HEK293 (cell line): ENCODE measurements at regions not wholly inside any gene's neighbourhood (a gene's known extent, or its start where the extent isn't known, plus 50 kb on each side); places are given as distances from the start of the nearest gene placed in this dataset.

Source experiments
- CTCF ChIA-PET: fragments of 350-600 bp; formaldehyde crosslinking; extraction: SDS; loops from one replicate; lab custom pipeline; 2021; ENCODE audit warnings: antibody characterized with exemption; lab: Yijun Ruan, JAX
- POLR2A ChIA-PET: fragments of 300-600 bp; formaldehyde crosslinking; extraction: SDS; loops from one replicate; lab custom pipeline; 2020; ENCODE audit warnings: antibody characterized with exemption, inconsistent platforms; lab: Yijun Ruan, JAX
- H3K27ac ChIP-seq: fragments of 200-500 bp; sonication (Bioruptor generic); 2 replicates; pipeline ENCODE4 v1.5.1; 2014; ENCODE audit warnings: low read depth, low read length, control low read depth, inconsistent platforms; ENCODE audit errors: extremely low read depth
- H3K36me3 ChIP-seq, 2 experiments: fragments of 200-500 bp in 1 of 2; sonication (Bioruptor generic) in 1 of 2; 1 replicate in 1 of 2; 2 replicates in 1 of 2; pipeline ENCODE4 v1.5.1; 2014 to 2017; ENCODE audit warnings: inconsistent platforms in 2 of 2, low read length in 2 of 2; ENCODE audit not compliant: control insufficient read depth in 2 of 2, insufficient read depth in 1 of 2
- H3K4me1 ChIP-seq: fragments of 200-500 bp; sonication (Bioruptor generic); 2 replicates; pipeline ENCODE4 v1.5.1; 2014; ENCODE audit warnings: mild to moderate bottlenecking, low read length, inconsistent platforms; ENCODE audit not compliant: control insufficient read depth, insufficient read depth
- H3K4me3 ChIP-seq: 2 replicates; pipeline ENCODE4 v1.5.1; 2011; ENCODE audit warnings: low read depth, mild to moderate bottlenecking, control low read depth, low read length, moderate library complexity
- H3K9me3 ChIP-seq: fragments of 200-500 bp; sonication (Bioruptor generic); 2 replicates; pipeline ENCODE4 v1.5.1; 2014; ENCODE audit warnings: low read depth, low read length, inconsistent platforms; ENCODE audit not compliant: control insufficient read depth, insufficient read depth
- ATF2 ChIP-seq: fragments of 450-650 bp; formaldehyde crosslinking; IDR thresholded peaks from 2 replicates; pipeline ENCODE4 v1.5.1; 2016; ENCODE audit warnings: missing biosample characterization, missing genetic modification characterization, low read depth
- BCL11B ChIP-seq: fragments of 450-650 bp; formaldehyde crosslinking; IDR thresholded peaks from 2 replicates; pipeline ENCODE4 v1.5.1; 2016; ENCODE audit warnings: low read depth, missing biosample characterization, missing genetic modification characterization
- KLF9 ChIP-seq: fragments of 450-650 bp; formaldehyde crosslinking; IDR thresholded peaks from 2 replicates; pipeline ENCODE4 v1.5.1; 2016; ENCODE audit warnings: missing biosample characterization, missing genetic modification characterization, low read depth
- REST ChIP-seq: fragments of 450-650 bp; formaldehyde crosslinking; IDR thresholded peaks from 2 replicates; pipeline ENCODE4 v1.5.1; 2016; ENCODE audit warnings: missing biosample characterization, missing genetic modification characterization
- ZBTB11 ChIP-seq: fragments of 450-650 bp; formaldehyde crosslinking; conservative IDR thresholded peaks from 2 replicates; pipeline ENCODE4 v1.5.1; 2016; ENCODE audit warnings: low read depth, missing biosample characterization, missing genetic modification characterization
- ZBTB20 ChIP-seq: fragments of 450-650 bp; formaldehyde crosslinking; IDR thresholded peaks from 2 replicates; pipeline ENCODE4 v1.5.1; 2016; ENCODE audit warnings: missing biosample characterization, missing genetic modification characterization
- ZBTB48 ChIP-seq: fragments of 450-650 bp; formaldehyde crosslinking; IDR thresholded peaks from 2 replicates; pipeline ENCODE4 v1.5.1; 2016; ENCODE audit warnings: missing biosample characterization, missing genetic modification characterization
- ZNF155 ChIP-seq: fragments of 450-650 bp; formaldehyde crosslinking; IDR thresholded peaks from 2 replicates; pipeline ENCODE4 v1.5.1; 2016; ENCODE audit warnings: missing biosample characterization, missing genetic modification characterization
- ZNF174 ChIP-seq: fragments of 450-650 bp; formaldehyde crosslinking; IDR thresholded peaks from 2 replicates; pipeline ENCODE4 v1.5.0; 2017; ENCODE audit warnings: missing biosample characterization, mild to moderate bottlenecking, missing genetic modification characterization
- ZNF239 ChIP-seq: fragments of 450-650 bp; formaldehyde crosslinking; IDR thresholded peaks from 2 replicates; pipeline ENCODE4 v1.5.1; 2016; ENCODE audit warnings: missing biosample characterization, missing genetic modification characterization
- ZNF274 ChIP-seq, 2 experiments: fragments of 200-500 bp in 1 of 2; fragments of 450-650 bp in 1 of 2; sonication (Bioruptor generic) in 1 of 2; formaldehyde crosslinking in 1 of 2; IDR thresholded peaks; 2 replicates each; pipeline versions ENCODE4 v1.5.1 to v1.6.1; 2014 to 2016; ENCODE audit warnings: borderline replicate concordance in 1 of 2, inconsistent platforms in 1 of 2, low read length in 1 of 2, missing biosample characterization in 1 of 2, missing genetic modification characterization in 1 of 2
- ZNF37A ChIP-seq: fragments of 450-650 bp; IDR thresholded peaks from 2 replicates; pipeline ENCODE4 v1.5.1; 2018; ENCODE audit warnings: missing biosample characterization, missing genetic modification characterization
- ZNF404 ChIP-seq: fragments of 450-650 bp; formaldehyde crosslinking; IDR thresholded peaks from 2 replicates; pipeline ENCODE4 v1.5.1; 2017; ENCODE audit warnings: missing biosample characterization, missing genetic modification characterization
- ZNF449 ChIP-seq: fragments of 450-650 bp; formaldehyde crosslinking; IDR thresholded peaks from 2 replicates; pipeline ENCODE4 v1.5.1; 2017; ENCODE audit warnings: missing biosample characterization, mild to moderate bottlenecking, missing genetic modification characterization, moderate library complexity
- ZNF510 ChIP-seq: fragments of 450-650 bp; formaldehyde crosslinking; IDR thresholded peaks from 2 replicates; pipeline ENCODE4 v1.5.1; 2018; ENCODE audit warnings: mild to moderate bottlenecking, missing genetic modification characterization, missing biosample characterization; ENCODE audit not compliant: insufficient replicate concordance
- ZNF529 ChIP-seq: fragments of 450-650 bp; formaldehyde crosslinking; IDR thresholded peaks from 2 replicates; pipeline ENCODE4 v1.5.1; 2017; ENCODE audit warnings: missing genetic modification characterization, missing biosample characterization; ENCODE audit not compliant: insufficient replicate concordance
- ZNF555 ChIP-seq: fragments of 450-650 bp; formaldehyde crosslinking; conservative IDR thresholded peaks from 2 replicates; pipeline ENCODE4 v1.5.1; 2017; ENCODE audit warnings: missing biosample characterization, mild to moderate bottlenecking, missing genetic modification characterization, inconsistent platforms
- ZNF624 ChIP-seq: fragments of 450-650 bp; formaldehyde crosslinking; IDR thresholded peaks from 2 replicates; pipeline ENCODE4 v1.5.1; 2017; ENCODE audit warnings: missing biosample characterization, missing genetic modification characterization
- ZNF645 ChIP-seq: fragments of 450-650 bp; formaldehyde crosslinking; IDR thresholded peaks from 2 replicates; pipeline ENCODE4; 2016; ENCODE audit warnings: missing biosample characterization, missing genetic modification characterization
- ZNF654 ChIP-seq: fragments of 450-650 bp; formaldehyde crosslinking; IDR thresholded peaks from 2 replicates; pipeline ENCODE4 v1.5.1; 2016; ENCODE audit warnings: low read depth, missing biosample characterization, missing genetic modification characterization
- ZNF701 ChIP-seq: fragments of 450-650 bp; formaldehyde crosslinking; IDR thresholded peaks from 2 replicates; pipeline ENCODE4 v1.5.1; 2016; ENCODE audit warnings: missing biosample characterization, missing genetic modification characterization
- ZSCAN16 ChIP-seq: fragments of 450-650 bp; formaldehyde crosslinking; IDR thresholded peaks from 2 replicates; pipeline ENCODE4 v1.5.1; 2016; ENCODE audit warnings: missing biosample characterization, missing genetic modification characterization

GRCh38 chr6:152874267-152874666 is 108.6 kb downstream of the FBXO5 start:
- Histone ChIP-seq H3K9me3 (no peaks in the 10 kb centered on the region), H3K36me3 (no peaks in the 10 kb centered on the region)
- CTCF ChIA-PET = interaction anchor here (0.7 to 3.2 kb wide), 3 partner anchors 10 to 24 kb away, joined by 3 to 18 read pairs (median 4); no protein-coding TSS in a partner anchor
- TF ChIP-seq ZBTB11 (tag by site-specific recombination) (no peak), ZNF274 (IDR thresholded peaks at IDR 0.05; ENCODE audit: low read length) (no peak), ZNF274 (tag by site-specific recombination; IDR thresholded peaks at IDR 0.05; ENCODE audit: borderline replicate concordance) (no peak), ZNF239 (no peak), ATF2 (tag by site-specific recombination) (no peak), BCL11B (tag by site-specific recombination) (no peak), ZNF529 (tag by site-specific recombination) (no peak), ZSCAN16 (no peak), ZNF701 (no peak), ZBTB48 (no peak)
- TF ChIP-seq, all 188 proteins: peak for 0
- H3K4me3 ChIP-seq = no peak overlapping the region
- POLR2A ChIA-PET = no interaction called here
- no peaks in the 10 kb centered on the region for H3K4me1 ChIP-seq
- H3K27ac ChIP-seq = no peak overlapping the region

- H3K9me3 ChIP-seq = no peaks in the 10 kb centered on the region
- H3K36me3 ChIP-seq = no peaks in the 10 kb centered on the region
- POLR2A ChIA-PET = no interaction called here
- CTCF ChIA-PET = interaction anchor here (1.1 to 3.2 kb wide), 2 partner anchors 11 to 12 kb away, joined by 4 to 18 read pairs; no protein-coding TSS in a partner anchor
- no peak overlapping the region for H3K4me3 ChIP-seq
- no peaks in the 10 kb centered on the region for H3K4me1 ChIP-seq
- no peak overlapping the region for H3K27ac ChIP-seq
- TF ChIP-seq ZNF654 (tag by site-specific recombination) = no peak
- no peak for TF ChIP-seq REST (tag by site-specific recombination)
- no peak for TF ChIP-seq ZBTB20
- TF ChIP-seq ZNF37A (tag by site-specific recombination) = no peak
- no peak for TF ChIP-seq KLF9 (tag by site-specific recombination)
- no peak for TF ChIP-seq ZNF645 (tag by site-specific recombination)
- no peak for TF ChIP-seq ZNF624 (tag by site-specific recombination)
- no peak for TF ChIP-seq ZNF174 (tag by site-specific recombination)
- no peak for TF ChIP-seq ZNF555 (tag by site-specific recombination)
- TF ChIP-seq ZNF155 (tag by site-specific recombination) = no peak
- no peak for TF ChIP-seq ZNF404
- no peak for TF ChIP-seq ZNF510 (tag by site-specific recombination)
- no peak for TF ChIP-seq ZNF449 (tag by site-specific recombination)
These were observed 107.8 kb downstream of the FBXO5 start for GRCh38 chr6:152874846-152875568.
